OCI-LY1 (cell line): ENCODE measurements at regions not wholly inside any gene's neighbourhood (a gene's known extent, or its start where the extent isn't known, plus 50 kb on each side); places are given as distances from the start of the nearest gene placed in this dataset.

ENCODE experiments used
- H2AFZ ChIP-seq: fragments of 200-600 bp; sonication (generic), shearing (Covaris generic); 2 replicates; pipeline ENCODE4 v1.6.0; 2014; ENCODE audit warnings: antibody characterized with exemption, mild to moderate bottlenecking, low read length
- H3F3A ChIP-seq: fragments of 200-600 bp; sonication (generic), shearing (Covaris generic); 2 replicates; pipeline ENCODE4 v1.6.0; 2014; ENCODE audit warnings: mild to moderate bottlenecking, antibody characterized with exemption, low read length, moderate library complexity; ENCODE audit not compliant: insufficient read depth
- H3K27ac ChIP-seq: fragments of 200-600 bp; sonication (generic); 2 replicates; pipeline ENCODE4 v1.5.1; 2014; ENCODE audit warnings: low read length, mixed run types, mild to moderate bottlenecking, low read depth; ENCODE audit not compliant: poor library complexity, severe bottlenecking
- H3K27me3 ChIP-seq: fragments of 200-600 bp; sonication (generic); 2 replicates; pipeline ENCODE4 v1.6.0; 2014; ENCODE audit warnings: antibody characterized with exemption, mild to moderate bottlenecking, low read length, moderate library complexity; ENCODE audit not compliant: insufficient read depth
- H3K36me3 ChIP-seq: fragments of 200-600 bp; sonication (generic); 2 replicates; pipeline ENCODE4 v1.6.1; 2014; ENCODE audit warnings: mild to moderate bottlenecking, antibody characterized with exemption, low read length, moderate library complexity, mixed read lengths; ENCODE audit not compliant: insufficient read depth
- H3K4me1 ChIP-seq: fragments of 200-600 bp; sonication (generic); 2 replicates; pipeline ENCODE4 v1.5.1; 2014; ENCODE audit warnings: mild to moderate bottlenecking, low read length, moderate library complexity; ENCODE audit not compliant: insufficient read depth, severe bottlenecking
- H3K4me2 ChIP-seq: fragments of 200-600 bp; sonication (generic), shearing (Covaris generic); 2 replicates; pipeline ENCODE4 v1.6.1; 2014; ENCODE audit warnings: low read length
- H3K4me3 ChIP-seq: fragments of 200-600 bp; sonication (generic); 2 replicates; pipeline ENCODE4 v1.5.1; 2014; ENCODE audit warnings: low read length, low read depth, mild to moderate bottlenecking, mixed read lengths; ENCODE audit not compliant: poor library complexity, severe bottlenecking
- H3K79me2 ChIP-seq: fragments of 200-600 bp; shearing (Covaris generic); 2 replicates; pipeline ENCODE4 v1.6.1; 2016; ENCODE audit warnings: mixed run types, low read length, mixed read lengths; ENCODE audit not compliant: insufficient read depth
- H3K9ac ChIP-seq: fragments of 200-600 bp; sonication (generic), shearing (Covaris generic); 2 replicates; pipeline ENCODE4 v1.6.1; 2014; ENCODE audit warnings: mild to moderate bottlenecking, low read length, mixed read lengths
- H3K9me2 ChIP-seq: fragments of 200-600 bp; sonication (generic), shearing (Covaris generic); 2 replicates; pipeline ENCODE4 v1.6.1; 2014; ENCODE audit warnings: low read depth, mild to moderate bottlenecking, low read length, mixed read lengths
- H3K9me3 ChIP-seq: fragments of 200-600 bp; shearing (Covaris generic); 2 replicates; pipeline ENCODE4 v1.6.1; 2014; ENCODE audit warnings: low read length, mixed read lengths
- H4K20me1 ChIP-seq: fragments of 200-600 bp; sonication (generic), shearing (Covaris generic); 2 replicates; pipeline ENCODE4 v1.6.0; 2016; ENCODE audit warnings: mild to moderate bottlenecking, low read length; ENCODE audit not compliant: insufficient read depth
- EZH2 ChIP-seq: fragments of 200-600 bp; sonication (generic), shearing (Covaris generic); IDR thresholded peaks from 2 replicates; pipeline ENCODE4 v1.8.0; 2017; ENCODE audit warnings: borderline replicate concordance, mixed run types, mild to moderate bottlenecking, antibody characterized with exemption, low read length, moderate library complexity, mixed read lengths
- TF ChIP-seq, protein P1 (sequence below): fragments of 200-600 bp; sonication (generic), shearing (Covaris generic); IDR thresholded peaks from 2 replicates; pipeline ENCODE4 v1.5.1; 2017; ENCODE audit warnings: mild to moderate bottlenecking, antibody characterized with exemption, low read length, moderate library complexity, mixed read lengths

DNA sequence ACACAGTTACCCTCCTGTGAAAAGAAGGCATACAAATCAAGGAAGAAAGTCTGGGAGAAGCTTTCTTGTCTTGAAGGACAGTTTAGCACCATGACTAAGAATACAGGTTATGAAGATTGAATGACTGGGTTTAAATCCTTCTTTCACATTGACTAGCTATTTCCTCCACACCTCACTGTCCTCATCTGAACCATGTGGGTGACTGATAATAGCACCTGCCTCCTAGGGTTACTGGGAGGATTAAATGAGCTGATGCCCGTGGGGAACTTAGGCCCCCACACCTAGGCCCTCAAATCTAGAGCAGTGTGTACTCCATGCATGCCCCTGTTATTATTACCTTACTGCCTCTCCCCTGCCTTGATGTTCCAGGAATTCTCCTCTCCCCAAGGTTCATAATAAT is 202.9 kb downstream of the FBXO15 start:
- Histone ChIP-seq H4K20me1 (no peaks in the 10 kb centered on the region), H3K27me3 (no peaks in the 10 kb centered on the region; the same call in 1 of the 2 replicates), H3K9me2 (no peaks in the 10 kb centered on the region), H3K4me3 (no peak overlapping the region), H3K4me2 (no peak overlapping the region), H3F3A (no peaks in the 10 kb centered on the region), H3K36me3 (no peaks in the 10 kb centered on the region), H3K4me1 (no peaks in the 10 kb centered on the region), H3K9ac (no peak overlapping the region), H2AFZ (no peak overlapping the region), H3K9me3 (no peaks in the 10 kb centered on the region), H3K27ac (no peak overlapping the region), H3K79me2 (no peaks in the 10 kb centered on the region)
- TF ChIP-seq, protein P1, sequence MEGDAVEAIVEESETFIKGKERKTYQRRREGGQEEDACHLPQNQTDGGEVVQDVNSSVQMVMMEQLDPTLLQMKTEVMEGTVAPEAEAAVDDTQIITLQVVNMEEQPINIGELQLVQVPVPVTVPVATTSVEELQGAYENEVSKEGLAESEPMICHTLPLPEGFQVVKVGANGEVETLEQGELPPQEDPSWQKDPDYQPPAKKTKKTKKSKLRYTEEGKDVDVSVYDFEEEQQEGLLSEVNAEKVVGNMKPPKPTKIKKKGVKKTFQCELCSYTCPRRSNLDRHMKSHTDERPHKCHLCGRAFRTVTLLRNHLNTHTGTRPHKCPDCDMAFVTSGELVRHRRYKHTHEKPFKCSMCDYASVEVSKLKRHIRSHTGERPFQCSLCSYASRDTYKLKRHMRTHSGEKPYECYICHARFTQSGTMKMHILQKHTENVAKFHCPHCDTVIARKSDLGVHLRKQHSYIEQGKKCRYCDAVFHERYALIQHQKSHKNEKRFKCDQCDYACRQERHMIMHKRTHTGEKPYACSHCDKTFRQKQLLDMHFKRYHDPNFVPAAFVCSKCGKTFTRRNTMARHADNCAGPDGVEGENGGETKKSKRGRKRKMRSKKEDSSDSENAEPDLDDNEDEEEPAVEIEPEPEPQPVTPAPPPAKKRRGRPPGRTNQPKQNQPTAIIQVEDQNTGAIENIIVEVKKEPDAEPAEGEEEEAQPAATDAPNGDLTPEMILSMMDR: no peak
- TF ChIP-seq EZH2: no peak

DNA sequence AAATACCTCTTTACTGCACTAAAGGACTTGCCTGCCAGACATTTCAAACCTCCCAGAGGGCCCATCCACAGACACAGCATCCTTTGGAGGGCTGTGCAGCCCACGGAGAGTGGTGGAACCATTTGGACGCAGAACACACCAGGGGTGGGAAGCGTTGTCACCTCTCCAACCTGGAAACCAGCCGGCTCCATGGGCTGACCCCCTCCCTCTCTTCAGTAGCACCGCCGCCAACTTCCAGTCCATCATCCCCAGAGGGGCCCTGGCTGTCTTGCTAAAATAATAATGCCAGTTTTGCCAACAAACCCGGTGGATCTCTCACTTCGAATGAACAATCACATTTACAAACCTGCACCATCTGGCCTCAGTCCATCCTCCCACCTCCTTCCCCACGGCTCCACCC is 203.9 kb downstream of the FBXO15 start:
- Histone ChIP-seq H3K4me3 (no peak overlapping the region), H3K9me3 (no peaks in the 10 kb centered on the region), H4K20me1 (no peaks in the 10 kb centered on the region), H3K27me3 (no peaks in the 10 kb centered on the region; the same call in 1 of the 2 replicates), H3K4me2 (no peak overlapping the region), H3K9ac (no peak overlapping the region), H3K79me2 (no peaks in the 10 kb centered on the region), H3K36me3 (no peaks in the 10 kb centered on the region), H2AFZ (no peak overlapping the region), H3K9me2 (no peaks in the 10 kb centered on the region), H3K4me1 (no peaks in the 10 kb centered on the region), H3K27ac (no peak overlapping the region), H3F3A (no peaks in the 10 kb centered on the region)
- TF ChIP-seq EZH2: no peak
- TF ChIP-seq, protein P1: no peak

DNA sequence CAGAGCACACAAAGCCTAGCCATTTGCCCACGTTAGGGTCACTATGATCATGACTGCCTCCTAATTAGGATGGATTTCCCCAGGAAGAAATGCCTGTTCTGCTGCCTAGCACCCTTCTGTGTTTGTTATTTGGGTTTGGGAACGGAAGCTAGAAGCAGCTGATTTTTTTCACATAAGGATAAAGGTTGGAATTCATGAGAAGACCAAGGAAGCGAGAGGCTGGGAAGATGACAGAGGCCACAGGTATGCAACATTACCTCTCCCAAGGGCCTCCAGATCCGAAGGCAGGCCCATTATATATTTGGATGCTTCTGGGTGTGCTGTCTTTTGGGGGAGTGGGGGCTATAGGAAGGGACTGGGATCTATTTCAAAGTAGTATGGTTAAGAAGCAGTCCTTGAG is 204.7 kb downstream of the FBXO15 start:
- Histone ChIP-seq H3K4me1 (no peaks in the 10 kb centered on the region), H4K20me1 (no peaks in the 10 kb centered on the region), H3F3A (no peaks in the 10 kb centered on the region), H2AFZ (no peak overlapping the region), H3K36me3 (no peaks in the 10 kb centered on the region), H3K4me2 (no peak overlapping the region), H3K9ac (no peak overlapping the region), H3K4me3 (no peak overlapping the region), H3K9me2 (no peaks in the 10 kb centered on the region), H3K27ac (no peak overlapping the region), H3K9me3 (no peaks in the 10 kb centered on the region), H3K27me3 (no peaks in the 10 kb centered on the region; the same call in 1 of the 2 replicates), H3K79me2 (no peaks in the 10 kb centered on the region)
- no peak for TF ChIP-seq EZH2
- TF ChIP-seq, protein P1: no peak
